ENCODE measurements at regions not wholly inside any gene's neighbourhood (a gene's known extent, or its start where the extent isn't known, plus 50 kb on each side); places are given as distances from the start of the nearest gene placed in this dataset.

DNA sequence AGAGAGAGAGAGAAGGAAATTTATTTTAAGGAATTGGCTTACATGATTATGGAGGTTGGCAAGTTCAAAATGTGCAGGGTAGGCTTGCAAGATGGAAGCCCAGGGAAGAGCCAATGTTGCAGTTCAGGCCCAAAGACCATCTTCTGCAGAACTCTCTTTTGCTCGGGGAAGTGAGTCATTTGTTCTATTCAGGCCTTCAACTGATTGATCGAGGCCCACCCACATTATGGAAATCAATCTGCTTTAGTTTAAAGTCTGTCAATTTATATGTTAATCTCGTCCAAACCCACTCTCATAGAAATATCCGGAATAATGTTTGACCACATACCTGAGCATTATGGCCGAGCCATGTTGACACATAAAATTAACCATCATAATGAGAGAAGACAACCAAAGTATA lies 113.3 kb upstream of the CXCL12 start:
- TF ChIP-seq PTBP1 (IDR thresholded peaks at IDR 0.05; ENCODE audit: low read depth, low read length): no peak
- TF ChIP-seq, protein P1, sequence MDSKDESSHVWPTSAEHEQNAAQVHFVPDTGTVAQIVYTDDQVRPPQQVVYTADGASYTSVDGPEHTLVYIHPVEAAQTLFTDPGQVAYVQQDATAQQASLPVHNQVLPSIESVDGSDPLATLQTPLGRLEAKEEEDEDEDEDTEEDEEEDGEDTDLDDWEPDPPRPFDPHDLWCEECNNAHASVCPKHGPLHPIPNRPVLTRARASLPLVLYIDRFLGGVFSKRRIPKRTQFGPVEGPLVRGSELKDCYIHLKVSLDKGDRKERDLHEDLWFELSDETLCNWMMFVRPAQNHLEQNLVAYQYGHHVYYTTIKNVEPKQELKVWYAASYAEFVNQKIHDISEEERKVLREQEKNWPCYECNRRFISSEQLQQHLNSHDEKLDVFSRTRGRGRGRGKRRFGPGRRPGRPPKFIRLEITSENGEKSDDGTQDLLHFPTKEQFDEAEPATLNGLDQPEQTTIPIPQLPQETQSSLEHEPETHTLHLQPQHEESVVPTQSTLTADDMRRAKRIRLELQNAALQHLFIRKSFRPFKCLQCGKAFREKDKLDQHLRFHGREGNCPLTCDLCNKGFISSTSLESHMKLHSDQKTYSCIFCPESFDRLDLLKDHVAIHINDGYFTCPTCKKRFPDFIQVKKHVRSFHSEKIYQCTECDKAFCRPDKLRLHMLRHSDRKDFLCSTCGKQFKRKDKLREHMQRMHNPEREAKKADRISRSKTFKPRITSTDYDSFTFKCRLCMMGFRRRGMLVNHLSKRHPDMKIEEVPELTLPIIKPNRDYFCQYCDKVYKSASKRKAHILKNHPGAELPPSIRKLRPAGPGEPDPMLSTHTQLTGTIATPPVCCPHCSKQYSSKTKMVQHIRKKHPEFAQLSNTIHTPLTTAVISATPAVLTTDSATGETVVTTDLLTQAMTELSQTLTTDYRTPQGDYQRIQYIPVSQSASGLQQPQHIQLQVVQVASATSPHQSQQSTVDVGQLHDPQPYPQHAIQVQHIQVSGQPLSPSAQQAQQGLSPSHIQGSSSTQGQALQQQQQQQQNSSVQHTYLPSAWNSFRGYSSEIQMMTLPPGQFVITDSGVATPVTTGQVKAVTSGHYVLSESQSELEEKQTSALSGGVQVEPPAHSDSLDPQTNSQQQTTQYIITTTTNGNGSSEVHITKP (IDR thresholded peaks at IDR 0.05; ENCODE audit: partially characterized antibody): no peak
- TF ChIP-seq MXI1 (IDR thresholded peaks at IDR 0.05; ENCODE audit: low read depth, low read length): no peak
- TF ChIP-seq SIN3B (IDR thresholded peaks at IDR 0.05; ENCODE audit: low read depth): no peak
- TF ChIP-seq, protein P2, sequence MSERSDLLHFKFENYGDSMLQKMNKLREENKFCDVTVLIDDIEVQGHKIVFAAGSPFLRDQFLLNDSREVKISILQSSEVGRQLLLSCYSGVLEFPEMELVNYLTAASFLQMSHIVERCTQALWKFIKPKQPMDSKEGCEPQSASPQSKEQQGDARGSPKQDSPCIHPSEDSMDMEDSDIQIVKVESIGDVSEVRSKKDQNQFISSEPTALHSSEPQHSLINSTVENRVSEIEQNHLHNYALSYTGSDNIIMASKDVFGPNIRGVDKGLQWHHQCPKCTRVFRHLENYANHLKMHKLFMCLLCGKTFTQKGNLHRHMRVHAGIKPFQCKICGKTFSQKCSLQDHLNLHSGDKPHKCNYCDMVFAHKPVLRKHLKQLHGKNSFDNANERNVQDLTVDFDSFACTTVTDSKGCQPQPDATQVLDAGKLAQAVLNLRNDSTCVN (CRISPR knock-in tag; IDR thresholded peaks at IDR 0.05): no peak
- no peak for TF ChIP-seq LEF1 (IDR thresholded peaks at IDR 0.05)
- no peak for TF ChIP-seq GABPA (tag; conservative IDR thresholded peaks at IDR 0.05; ENCODE audit: low read depth)

Data from K562 (cell line).